Neural cell (in vitro differentiated cells): ENCODE measurements at regions not wholly inside any gene's neighbourhood (a gene's known extent, or its start where the extent isn't known, plus 50 kb on each side); places are given as distances from the start of the nearest gene placed in this dataset.

Experiments used
- H2AFZ ChIP-seq: fragments of 200-600, 300-800 bp; sonication (generic), shearing (Covaris generic); 2 replicates; pipeline ENCODE4 v1.6.0; 2014; ENCODE audit warnings: low read depth, mild to moderate bottlenecking, antibody characterized with exemption, low read length, moderate library complexity
- H3F3A ChIP-seq: fragments of 200-600 bp; shearing (Covaris generic); 2 replicates; pipeline ENCODE4 v1.6.1; 2016; ENCODE audit warnings: mild to moderate bottlenecking, moderate library complexity, mixed read lengths, antibody characterized with exemption, low read length; ENCODE audit not compliant: insufficient read depth, poor library complexity, severe bottlenecking
- H3K27ac ChIP-seq: fragments of 200-600, 300-800 bp; sonication (generic), shearing (Covaris generic); 2 replicates; pipeline ENCODE4 v1.5.1; 2014; ENCODE audit warnings: mild to moderate bottlenecking, low read length, moderate library complexity
- H3K27me3 ChIP-seq: fragments of 300-800, 200-600 bp; sonication (generic), shearing (Covaris generic); 2 replicates; pipeline ENCODE4 v1.6.0; 2014; ENCODE audit warnings: mild to moderate bottlenecking, low read depth, low read length, moderate library complexity; ENCODE audit not compliant: insufficient read depth
- H3K36me3 ChIP-seq: fragments of 300-800, 200-600 bp; sonication (generic), shearing (Covaris generic); 2 replicates; pipeline ENCODE4 v1.5.1; 2014; ENCODE audit warnings: mild to moderate bottlenecking, antibody characterized with exemption, low read length, moderate library complexity; ENCODE audit not compliant: insufficient read depth
- H3K4me2 ChIP-seq: fragments of 300-800, 200-600 bp; sonication (generic), shearing (Covaris generic); 2 replicates; pipeline ENCODE4 v1.6.0; 2014; ENCODE audit warnings: mild to moderate bottlenecking, low read length
- H3K4me3 ChIP-seq: fragments of 300-800, 200-600 bp; sonication (generic), shearing (Covaris generic); 2 replicates; pipeline ENCODE4 v1.5.1; 2014; ENCODE audit warnings: mild to moderate bottlenecking, low read length, moderate library complexity
- H3K79me2 ChIP-seq: fragments of 200-600 bp; shearing (Covaris generic); replicated peaks from 2 replicates; pipeline ENCODE4 v1.6.0; 2014; ENCODE audit warnings: mild to moderate bottlenecking, low read length, moderate library complexity; ENCODE audit not compliant: insufficient read depth
- H3K9ac ChIP-seq: fragments of 300-800, 200-600 bp; sonication (generic), shearing (Covaris generic); 2 replicates; pipeline ENCODE4 v1.6.1; 2016; ENCODE audit warnings: mild to moderate bottlenecking, low read length, mixed read lengths
- H3K9me2 ChIP-seq: fragments of 200-600 bp; shearing (Covaris generic); 2 replicates; pipeline ENCODE4 v1.6.1; 2016; ENCODE audit warnings: mild to moderate bottlenecking, low read length, mixed read lengths; ENCODE audit not compliant: insufficient read depth
- H3K9me3 ChIP-seq: fragments of 200-600, 300-800 bp; sonication (generic), shearing (Covaris generic); 2 replicates; pipeline ENCODE4 v1.6.1; 2016; ENCODE audit warnings: mild to moderate bottlenecking, mixed run types, low read length, moderate library complexity, mixed read lengths
- H4K20me1 ChIP-seq: fragments of 200-600 bp; shearing (Covaris generic); 2 replicates; pipeline ENCODE4 v1.6.1; 2016; ENCODE audit warnings: mild to moderate bottlenecking, mixed run types; ENCODE audit not compliant: insufficient read depth
- CTCF ChIP-seq: fragments of 450-650 bp; IDR thresholded peaks from 2 replicates; pipeline ENCODE4 v1.5.1; 2014; ENCODE audit warnings: antibody characterized with exemption, mild to moderate bottlenecking, moderate library complexity; ENCODE audit not compliant: poor library complexity, severe bottlenecking
- EZH2 ChIP-seq: fragments of 200-600, 300-800 bp; shearing (Covaris generic), sonication (generic); IDR thresholded peaks from 2 replicates; pipeline ENCODE4 v1.6.1; 2014; ENCODE audit warnings: antibody characterized with exemption, low read length, borderline replicate concordance, mild to moderate bottlenecking; ENCODE audit not compliant: insufficient read depth, poor library complexity, severe bottlenecking
- MXI1 ChIP-seq: fragments of 450-650 bp; conservative IDR thresholded peaks from 2 replicates; pipeline ENCODE4 v1.6.1; 2014; ENCODE audit warnings: antibody characterized with exemption, mild to moderate bottlenecking; ENCODE audit not compliant: poor library complexity, severe bottlenecking
- POLR2AphosphoS5 ChIP-seq: IDR thresholded peaks from 2 replicates; pipeline ENCODE4 v1.6.1; 2012
- RAD21 ChIP-seq: fragments of 450-650 bp; conservative IDR thresholded peaks from 2 replicates; pipeline ENCODE4 v1.6.1; 2014; ENCODE audit warnings: antibody characterized with exemption, mild to moderate bottlenecking, moderate library complexity
- REST ChIP-seq: IDR thresholded peaks from 2 replicates; pipeline ENCODE4 v1.6.1; 2012; ENCODE audit warnings: borderline replicate concordance
- SMC3 ChIP-seq: fragments of 450-650 bp; conservative IDR thresholded peaks from 2 replicates; pipeline ENCODE4 v1.6.1; 2014; ENCODE audit warnings: antibody characterized with exemption, mild to moderate bottlenecking, moderate library complexity; ENCODE audit not compliant: poor library complexity
- TAF1 ChIP-seq: IDR thresholded peaks from 2 replicates; pipeline ENCODE4 v1.6.1; 2012; ENCODE audit warnings: low read depth

- Histone ChIP-seq H3K4me3 (no peak overlapping the region), H3K9ac (no peak overlapping the region), H3K4me2 (no peak overlapping the region), H2AFZ (no peak overlapping the region), H3K79me2 (no peaks in the 10 kb centered on the region), H3K9me2 (no peaks in the 10 kb centered on the region), H3K27ac (no peak overlapping the region), H4K20me1 (no peaks in the 10 kb centered on the region), H3K36me3 (no peaks in the 10 kb centered on the region), H3K27me3 (no peaks in the 10 kb centered on the region), H3F3A (no peaks in the 10 kb centered on the region), H3K9me3 (no peaks in the 10 kb centered on the region)
- TF ChIP-seq REST (no peak), EZH2 (no peak), RAD21 (no peak), TAF1 (no peak)
Observed at GRCh38 chr1:4084896-4085295, 184.8 kb upstream of the C1orf174 start.

- H3K4me2 ChIP-seq = no peak overlapping the region
- no peaks in the 10 kb centered on the region for H3K9me2 ChIP-seq
- no peaks in the 10 kb centered on the region for H3K36me3 ChIP-seq
- H4K20me1 ChIP-seq = no peaks in the 10 kb centered on the region
- H3K79me2 ChIP-seq = no peaks in the 10 kb centered on the region
- no peaks in the 10 kb centered on the region for H3F3A ChIP-seq
- no peak overlapping the region for H3K9ac ChIP-seq
- no peaks in the 10 kb centered on the region for H3K9me3 ChIP-seq
- TF ChIP-seq REST (no peak), SMC3 (no peak), MXI1 (no peak), CTCF (no peak), POLR2AphosphoS5 (no peak), RAD21 (no peak)
- no peaks in the 10 kb centered on the region for H3K27me3 ChIP-seq
- H3K27ac ChIP-seq = no peak overlapping the region
- H2AFZ ChIP-seq = no peak overlapping the region
- no peak overlapping the region for H3K4me3 ChIP-seq
Observed at GRCh38 chr1:4085546-4085945, 185.5 kb upstream of the C1orf174 start.
